NCI-H2196 treated with DMSO at 0.1 percent for 48 hours (cell line): ENCODE measurements at regions not wholly inside any gene's neighbourhood (a gene's known extent, or its start where the extent isn't known, plus 50 kb on each side); places are given as distances from the start of the nearest gene placed in this dataset.

ENCODE experiments used
- DNase-seq: peaks from one replicate; lab custom pipeline; 2025; ENCODE audit not compliant: unreplicated experiment; lab: John Stamatoyannopoulos, UW

GRCh38 chr2:12270876-12271588, 445.7 kb upstream of the TRIB2 start:
- no peak for DNase-seq

GRCh38 chr2:12271589-12271984, 445.1 kb upstream of the TRIB2 start:
- DNase-seq: no peak

- no peak for DNase-seq
Observed at GRCh38 chr2:12273111-12273510, 443.6 kb upstream of the TRIB2 start.

DNA sequence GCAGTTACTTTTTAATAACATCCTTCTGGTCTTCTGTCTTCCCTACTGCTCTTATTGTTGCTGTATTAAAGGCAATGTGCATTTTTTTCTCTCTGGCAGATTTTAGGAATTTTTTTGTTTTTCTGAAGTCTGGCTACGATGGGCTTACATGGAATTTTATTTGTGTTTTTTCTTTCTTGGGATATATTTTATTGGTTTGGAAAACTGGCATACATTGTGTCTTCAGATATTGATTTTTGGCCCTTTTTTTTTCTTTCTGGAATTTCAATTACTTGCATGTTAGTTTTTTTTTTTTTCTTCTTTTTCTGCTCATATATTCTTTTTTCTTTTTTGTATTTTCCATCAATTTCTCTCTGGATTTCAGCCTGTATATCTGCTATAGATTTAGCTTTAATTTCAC, 442.1 kb upstream of the TRIB2 start:
- no peak for DNase-seq

DNA sequence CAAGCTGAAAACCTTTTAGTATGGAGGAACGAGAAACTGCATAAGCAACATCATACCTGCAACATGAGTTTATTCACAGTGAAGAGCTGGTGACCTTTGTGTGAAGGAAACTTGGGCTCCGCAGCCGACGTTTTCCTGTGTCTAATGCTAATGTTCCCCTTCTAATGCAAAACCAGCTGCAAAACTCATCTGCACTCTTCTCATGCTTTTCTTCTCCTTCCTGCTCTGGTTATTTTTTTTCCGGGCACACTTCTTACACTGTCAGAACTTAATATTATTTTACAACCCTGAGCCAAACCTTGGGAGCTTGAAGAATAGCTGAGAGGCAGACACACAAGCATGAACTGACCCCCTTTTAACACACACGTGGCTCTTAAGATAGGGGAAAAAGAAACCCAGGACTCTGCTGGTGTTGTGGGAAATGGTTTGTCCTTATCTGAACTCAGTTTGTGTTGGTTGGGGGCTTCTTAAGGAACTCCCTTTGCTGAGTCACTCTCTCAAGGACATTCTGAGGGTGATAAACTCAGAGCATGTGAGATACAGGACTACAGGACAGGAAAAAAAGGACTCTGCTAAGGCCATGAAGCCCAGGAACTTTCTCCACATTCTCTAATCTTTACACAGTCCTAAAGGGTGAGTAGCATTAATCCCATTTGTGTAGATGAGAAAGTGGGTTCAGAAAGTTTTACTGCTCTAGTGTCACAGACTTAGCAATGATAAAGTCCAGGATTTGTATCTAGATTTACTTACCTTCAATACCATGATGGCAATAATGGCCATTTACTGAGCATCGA, 439.3 kb upstream of the TRIB2 start:
- DNase-seq: no peak

DNA sequence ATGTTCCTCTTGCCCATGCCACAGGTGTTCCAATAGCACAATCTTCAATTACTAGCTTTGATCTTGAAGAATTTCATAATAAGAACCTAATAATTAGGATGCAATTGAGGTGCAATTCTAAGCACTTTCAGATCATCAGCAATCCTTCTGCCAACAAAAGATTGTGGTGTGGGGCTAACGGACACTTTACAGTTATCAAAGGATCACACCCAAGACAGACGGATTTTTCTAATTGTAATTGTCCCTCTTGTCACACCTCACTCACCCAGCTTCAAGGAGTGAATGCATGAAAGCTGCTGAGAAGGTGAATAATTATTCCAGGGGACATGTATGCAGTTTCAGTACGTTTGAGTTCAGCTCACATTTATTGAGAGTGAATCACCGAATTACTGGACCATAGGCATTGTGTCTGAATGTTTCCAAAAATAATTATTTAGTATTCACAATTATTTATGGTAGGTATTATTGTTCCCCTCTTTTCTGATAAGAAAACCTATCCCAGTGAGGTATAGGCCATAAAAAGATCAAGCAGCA, 438.5 kb upstream of the TRIB2 start:
- DNase-seq: no peak

DNA sequence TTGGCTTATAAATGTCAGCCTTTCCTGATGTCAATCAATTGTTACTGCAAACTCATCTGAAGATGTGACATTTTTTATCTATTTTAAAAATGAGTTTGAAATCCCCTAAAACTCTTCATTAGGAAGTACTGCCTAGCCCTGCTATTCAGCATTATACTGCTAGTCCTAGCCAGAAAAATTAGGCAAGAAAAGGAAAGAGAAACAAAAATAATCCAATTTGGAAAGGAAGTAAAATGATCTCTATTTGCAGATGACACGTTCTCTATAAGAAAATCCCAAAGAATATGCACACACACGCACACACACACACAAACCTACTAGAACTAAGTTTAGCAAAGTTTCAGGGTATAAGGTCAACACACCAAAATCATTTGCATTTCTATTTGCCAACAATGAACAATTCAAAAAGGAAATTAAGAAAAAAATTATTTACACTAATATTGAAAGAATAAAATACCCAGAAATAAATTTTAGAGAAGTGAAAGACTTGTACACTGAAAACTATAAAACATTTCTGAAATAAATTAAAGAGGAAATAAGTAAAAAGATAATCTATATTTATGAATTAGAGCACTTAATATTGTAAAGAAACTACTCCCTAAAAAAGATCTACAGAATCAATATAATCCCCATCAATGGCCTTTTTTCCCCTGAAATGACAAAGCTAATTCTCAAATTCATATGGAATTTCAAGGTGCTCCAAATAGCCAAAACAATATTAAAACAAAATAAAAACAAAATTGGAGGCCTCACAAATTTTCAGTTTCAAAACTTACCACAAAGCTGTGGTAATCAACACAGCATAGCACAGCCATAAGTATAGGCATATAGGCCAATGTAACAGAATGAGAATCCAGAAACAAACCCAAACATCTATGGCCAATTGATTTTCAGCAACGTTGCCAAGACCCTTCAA, 433.7 kb upstream of the TRIB2 start:
- DNase-seq: no peak

DNA sequence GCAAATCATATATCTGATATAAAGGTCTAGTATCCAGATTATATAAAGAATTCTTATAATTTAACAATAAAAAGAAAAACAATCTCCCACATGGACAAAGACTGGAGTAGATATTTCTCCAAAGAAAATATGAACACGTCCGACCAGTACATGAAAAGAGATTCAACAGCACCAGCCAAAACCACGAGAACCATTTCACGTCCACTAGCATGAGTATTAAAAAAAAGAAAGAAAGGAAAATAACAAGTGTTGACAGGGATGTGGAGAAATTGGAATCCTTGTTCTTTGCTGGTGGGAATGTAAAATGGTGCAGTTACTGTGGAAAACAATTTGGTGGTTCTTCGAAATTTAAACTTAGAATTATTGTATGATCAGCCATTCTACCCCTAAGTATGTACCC, 432.7 kb upstream of the TRIB2 start:
- no peak for DNase-seq

GRCh38 chr2:12284487-12284886, 432.2 kb upstream of the TRIB2 start:
- DNase-seq: no peak

- no peak for DNase-seq
Observed at GRCh38 chr2:12286347-12286746, 430.4 kb upstream of the TRIB2 start.

DNA sequence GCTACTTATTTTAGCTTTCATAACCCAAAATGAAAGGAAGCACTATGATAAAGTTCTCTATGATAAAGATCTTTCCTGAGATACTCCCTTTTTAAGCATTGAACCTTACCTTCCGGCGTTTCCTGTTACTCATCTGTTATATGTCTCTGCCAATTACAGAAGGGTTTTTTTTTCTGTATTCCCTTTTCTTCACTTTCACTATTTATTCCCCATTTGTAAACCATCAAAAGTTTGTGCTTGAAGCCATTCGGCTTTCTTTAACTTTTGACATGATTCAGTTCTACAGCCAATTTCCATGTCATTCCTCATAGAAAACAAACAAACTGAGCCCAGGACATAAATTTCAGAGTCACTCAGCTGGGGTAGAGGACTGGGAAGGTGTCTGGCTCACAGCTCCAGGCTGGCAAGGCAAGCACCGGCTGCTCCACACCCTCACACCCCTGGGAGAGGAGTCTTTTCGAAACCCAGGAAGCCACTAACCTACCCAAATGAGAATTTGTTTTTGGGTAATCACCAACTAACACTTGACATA, 429.4 kb upstream of the TRIB2 start:
- DNase-seq: no peak

DNA sequence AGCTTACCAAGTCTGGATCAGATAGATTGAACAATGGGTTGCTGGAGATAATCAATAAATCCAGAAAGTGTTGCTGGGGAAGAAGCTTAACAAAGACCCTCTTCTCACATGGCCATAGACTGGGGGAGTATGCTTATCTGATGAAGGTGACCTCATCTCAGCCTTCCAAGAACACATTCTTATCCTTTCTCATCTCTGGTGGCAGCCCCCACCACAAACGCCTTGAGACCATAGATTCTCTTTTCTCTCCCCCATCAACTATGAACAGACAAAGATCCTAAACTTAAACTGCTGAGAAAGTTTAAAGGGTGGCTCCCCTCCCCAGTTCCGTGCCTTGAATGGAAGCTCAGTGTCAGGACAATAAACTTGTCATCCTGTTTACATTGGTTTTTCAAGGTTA, 428.7 kb upstream of the TRIB2 start:
- DNase-seq: no peak

- no peak for DNase-seq
Observed at GRCh38 chr2:12289120-12289802, 427.5 kb upstream of the TRIB2 start.

DNA sequence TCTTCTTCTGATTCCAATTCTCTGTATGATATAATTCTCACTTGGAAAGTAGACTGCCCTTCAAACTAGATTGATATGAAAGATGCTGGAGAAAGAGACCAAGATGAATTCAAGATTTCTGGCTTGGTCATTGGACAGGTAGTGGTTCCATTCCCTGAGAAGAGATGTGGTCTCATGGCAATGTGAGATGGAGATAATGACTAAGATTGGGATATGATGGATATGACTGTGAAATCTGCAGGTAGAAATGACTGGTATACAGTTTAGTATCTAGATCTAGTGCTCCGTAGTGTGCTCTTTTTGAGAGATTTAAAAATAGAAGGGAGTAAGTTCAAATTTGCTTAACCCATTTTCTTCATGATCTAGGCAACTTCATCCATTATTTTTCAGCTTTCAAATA, 425.4 kb upstream of the TRIB2 start:
- DNase-seq: no peak

DNA sequence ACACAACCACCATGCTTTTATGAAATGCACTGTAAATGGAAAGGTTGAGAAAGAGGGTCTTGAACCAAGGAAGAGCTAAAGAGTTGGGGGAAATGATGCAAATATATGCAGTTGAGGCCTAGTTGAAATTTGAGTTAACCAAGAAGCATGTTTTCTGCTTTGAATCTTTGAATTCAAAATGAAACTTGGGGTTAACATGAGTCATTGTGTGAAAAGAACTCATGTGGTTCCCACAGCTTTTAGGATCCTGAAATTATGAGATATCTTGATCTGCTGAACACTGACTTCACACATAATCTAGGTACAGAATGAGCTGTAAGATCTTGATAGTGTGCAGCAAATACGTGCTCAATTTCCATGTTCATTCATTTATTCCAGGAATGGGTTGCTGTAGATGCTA, 422.9 kb upstream of the TRIB2 start:
- DNase-seq: no peak

DNA sequence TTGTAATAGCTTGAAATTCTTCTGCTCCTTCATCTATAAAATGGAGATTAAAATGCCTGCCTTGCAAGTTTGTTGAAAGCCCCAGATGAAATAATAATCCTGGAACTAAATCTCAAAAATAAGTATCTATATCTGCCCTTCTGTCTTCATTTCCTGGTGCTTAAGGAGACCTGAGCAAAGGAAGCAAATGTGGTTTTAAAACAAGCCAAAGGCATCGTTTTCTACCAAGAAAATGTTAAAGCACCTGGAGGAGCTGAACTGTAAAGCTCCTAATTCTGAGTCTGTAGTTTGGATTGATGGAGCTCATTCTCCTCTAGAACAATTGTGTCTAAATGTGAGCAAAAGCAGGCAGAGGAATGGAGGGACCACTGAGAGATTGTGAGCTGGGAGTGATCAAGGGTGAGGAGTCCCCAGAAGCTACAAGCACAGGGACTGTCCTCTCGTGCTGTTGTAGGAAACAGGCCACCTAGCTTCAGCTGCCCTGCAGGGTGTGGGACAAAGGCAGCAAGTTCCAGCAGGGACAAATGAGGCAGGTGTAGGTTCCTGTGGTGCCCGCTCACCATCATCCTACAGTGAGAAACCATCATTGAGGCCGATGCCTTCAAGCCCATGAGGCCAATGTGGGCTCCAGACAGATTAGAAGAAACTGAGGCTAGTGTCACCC, 420.7 kb upstream of the TRIB2 start:
- DNase-seq: no peak

DNA sequence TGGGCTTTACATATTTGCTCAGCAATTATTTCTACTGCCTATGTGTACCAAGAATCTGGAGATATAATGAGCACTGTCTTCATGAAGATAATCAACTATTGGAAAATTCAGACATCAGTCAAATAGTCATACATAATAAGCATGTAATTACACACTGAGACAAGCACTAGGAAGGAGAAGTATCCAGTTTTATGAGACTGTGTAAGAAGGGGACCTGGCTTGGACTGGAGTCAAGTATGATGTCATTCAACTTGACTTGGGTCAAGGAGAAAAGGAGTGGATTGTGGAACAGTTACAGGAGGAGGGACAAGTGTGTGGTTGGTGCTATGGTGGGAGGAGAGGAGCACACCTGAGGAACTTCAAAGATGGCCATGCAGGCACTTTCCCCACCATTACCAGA, 419.8 kb upstream of the TRIB2 start:
- DNase-seq: no peak

- DNase-seq: no peak
Observed at GRCh38 chr2:12298352-12298751, 418.4 kb upstream of the TRIB2 start.

GRCh38 chr2:12299431-12299830, 417.3 kb upstream of the TRIB2 start:
- DNase-seq: no peak

DNA sequence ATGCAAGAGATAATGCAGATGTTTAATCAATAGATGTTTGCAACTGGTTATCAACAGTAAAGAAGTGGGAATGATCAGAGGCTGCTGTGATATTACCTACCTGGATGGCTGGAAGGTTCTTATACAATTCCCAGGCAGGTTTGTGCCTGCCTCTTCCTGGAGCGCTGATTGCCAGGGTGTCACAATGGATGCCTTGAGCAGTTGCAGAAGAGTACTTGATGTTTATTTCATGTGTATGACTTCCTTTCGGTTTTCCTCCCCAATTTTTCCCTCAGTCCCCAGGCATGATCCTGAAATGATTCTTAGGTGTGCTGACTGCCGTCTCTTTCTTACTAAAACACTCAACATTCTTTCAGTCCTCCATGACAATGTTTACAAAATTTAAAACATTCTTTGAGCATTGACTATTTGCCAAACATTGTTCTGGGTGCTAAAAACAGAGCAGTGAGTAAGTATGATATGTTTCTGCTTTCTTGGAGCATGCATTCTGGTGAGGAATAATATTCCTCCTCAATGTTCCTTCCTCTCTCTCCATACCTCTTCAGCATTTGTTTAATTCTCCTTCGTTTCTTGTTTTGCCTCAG, 416.6 kb upstream of the TRIB2 start:
- no peak for DNase-seq
